Breast epithelium (tissue), 4 donors: ENCODE measurements at regions not wholly inside any gene's neighbourhood (a gene's known extent, or its start where the extent isn't known, plus 50 kb on each side); places are given as distances from the start of the nearest gene placed in this dataset.
"Not testable (repeated sequence)": the region's sequence is repeated elsewhere in the genome, so short reads cannot be mapped to it uniquely, and the experiment has no call there.

Experiments used
- DNase-seq, 2 donors: peaks; one replicate each; pipeline ENCODE4 v3.0.0-alpha.2; 2019; ENCODE audit warnings: low spot score in 2 of 2
- H3K27ac ChIP-seq, 2 donors: fragments of 200-600 bp; sonication (generic) in 1 of 2; one replicate each; pipeline ENCODE4 v1.5.1; 2016 to 2019; ENCODE audit warnings: mild to moderate bottlenecking in 1 of 2
- H3K27me3 ChIP-seq, 2 donors: fragments of 200-600 bp; sonication (generic) in 1 of 2; one replicate each; pipeline versions ENCODE4 v1.5.1 to v1.6.0; 2017 to 2019; ENCODE audit warnings: control low read depth in 1 of 2, mild to moderate bottlenecking in 1 of 2
- H3K36me3 ChIP-seq: fragments of 200-600 bp; one replicate; pipeline ENCODE4 v1.5.1; 2019
- H3K4me1 ChIP-seq, 2 donors: fragments of 200-600 bp; sonication (generic); one replicate each; pipeline ENCODE4 v1.5.1; 2016 to 2019; ENCODE audit warnings: control low read depth in 1 of 2
- H3K4me3 ChIP-seq, 3 donors: fragments of 200-600 bp; sonication (generic); 1 replicate in 2 of 3; 2 replicates in 1 of 3; pipeline ENCODE4 v1.5.1; 2016 to 2019; ENCODE audit warnings: mild to moderate bottlenecking in 3 of 3, moderate library complexity in 2 of 3
- H3K9me3 ChIP-seq, 2 donors: fragments of 200-600 bp; sonication (generic) in 1 of 2; one replicate each; pipeline ENCODE4 v1.5.1; 2016 to 2019; ENCODE audit warnings: control low read depth in 1 of 2
- POLR2A ChIP-seq: fragments of 450-650 bp; IDR thresholded peaks from one replicate; pipeline ENCODE4 v1.6.1; 2016; ENCODE audit warnings: antibody characterized with exemption, mild to moderate bottlenecking, moderate library complexity
- POLR2AphosphoS5 ChIP-seq, 3 donors: sonication (generic); formaldehyde crosslinking; IDR thresholded peaks; one replicate each; pipeline ENCODE4 v1.6.1; 2017; ENCODE audit warnings: antibody characterized with exemption in 3 of 3
- intact Hi-C: fragments of 100-400 bp; cut with DNase I; formaldehyde crosslinking; loops from one replicate; pipeline ENCODE4 v1.15.1; 2023; ENCODE audit warnings: low total_unique reads
- TF ChIP-seq, protein P1 (sequence below), 3 donors: fragments of 450-650 bp; IDR thresholded peaks; one replicate each; pipeline ENCODE4 v1.5.1; 2016 to 2017; ENCODE audit warnings: antibody characterized with exemption in 3 of 3, mild to moderate bottlenecking in 3 of 3, moderate library complexity in 3 of 3

- intact Hi-C loops = no loop called here
- Histone ChIP-seq H3K9me3 (no peaks in the 10 kb centered on the region), H3K36me3 (no peaks in the 10 kb centered on the region), H3K4me1 (no peaks in the 10 kb centered on the region), H3K27ac (no peak overlapping the region), H3K4me3 (no peak overlapping the region), H3K27me3 (no peaks in the 10 kb centered on the region)
- TF ChIP-seq POLR2A = no peak
- TF ChIP-seq, protein P1, sequence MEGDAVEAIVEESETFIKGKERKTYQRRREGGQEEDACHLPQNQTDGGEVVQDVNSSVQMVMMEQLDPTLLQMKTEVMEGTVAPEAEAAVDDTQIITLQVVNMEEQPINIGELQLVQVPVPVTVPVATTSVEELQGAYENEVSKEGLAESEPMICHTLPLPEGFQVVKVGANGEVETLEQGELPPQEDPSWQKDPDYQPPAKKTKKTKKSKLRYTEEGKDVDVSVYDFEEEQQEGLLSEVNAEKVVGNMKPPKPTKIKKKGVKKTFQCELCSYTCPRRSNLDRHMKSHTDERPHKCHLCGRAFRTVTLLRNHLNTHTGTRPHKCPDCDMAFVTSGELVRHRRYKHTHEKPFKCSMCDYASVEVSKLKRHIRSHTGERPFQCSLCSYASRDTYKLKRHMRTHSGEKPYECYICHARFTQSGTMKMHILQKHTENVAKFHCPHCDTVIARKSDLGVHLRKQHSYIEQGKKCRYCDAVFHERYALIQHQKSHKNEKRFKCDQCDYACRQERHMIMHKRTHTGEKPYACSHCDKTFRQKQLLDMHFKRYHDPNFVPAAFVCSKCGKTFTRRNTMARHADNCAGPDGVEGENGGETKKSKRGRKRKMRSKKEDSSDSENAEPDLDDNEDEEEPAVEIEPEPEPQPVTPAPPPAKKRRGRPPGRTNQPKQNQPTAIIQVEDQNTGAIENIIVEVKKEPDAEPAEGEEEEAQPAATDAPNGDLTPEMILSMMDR (IDR thresholded peaks at IDR 0.05) = no peak
- no peak for TF ChIP-seq POLR2AphosphoS5 (IDR thresholded peaks at IDR 0.05)
- DNase-seq = no peak
These were observed 1690.0 kb upstream of the LRRTM3 start for GRCh38 chr10:65235846-65236245.

DNA sequence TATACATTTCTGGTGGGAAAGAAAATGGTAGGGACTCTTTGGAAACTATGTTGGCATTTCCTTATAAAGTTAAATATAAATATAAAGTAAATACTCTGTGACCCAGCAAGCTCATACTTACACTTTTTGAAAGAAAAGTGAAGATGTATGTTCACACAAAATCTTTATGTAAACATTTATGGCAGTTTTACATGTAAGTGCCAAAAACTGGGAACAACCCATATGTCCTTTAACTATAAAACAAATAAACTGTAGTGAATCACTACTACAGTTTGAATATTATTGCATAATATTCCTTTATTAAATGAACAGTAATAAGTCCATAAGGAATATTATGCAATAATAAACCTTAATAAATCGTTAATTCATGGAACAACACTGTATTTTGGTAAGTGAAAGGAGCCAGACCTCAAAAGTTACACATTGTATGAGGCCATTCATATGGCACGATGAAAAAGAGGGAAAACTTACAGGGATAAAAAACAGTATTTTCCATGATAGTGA is 1660.3 kb upstream of the LRRTM3 start:
- Histone ChIP-seq H3K27me3 (no peaks in the 10 kb centered on the region), H3K4me1 (no peaks in the 10 kb centered on the region), H3K27ac (no peak overlapping the region), H3K9me3 (no peaks in the 10 kb centered on the region), H3K4me3 (no peak overlapping the region), H3K36me3 (no peaks in the 10 kb centered on the region)
- intact Hi-C loops = no loop called here
- DNase-seq = no peak
- TF ChIP-seq, protein P1 (IDR thresholded peaks at IDR 0.05) = no peak
- TF ChIP-seq POLR2A (no peak), POLR2AphosphoS5 (IDR thresholded peaks at IDR 0.05) (no peak)

- DNase-seq, intact Hi-C loops, H3K27ac ChIP-seq, H3K36me3 ChIP-seq, H3K9me3 ChIP-seq, H3K4me3 ChIP-seq, H3K27me3 ChIP-seq, H3K4me1 ChIP-seq: not testable (repeated sequence)
These were observed 1656.3 kb upstream of the LRRTM3 start for GRCh38 chr10:65269551-65269950.

GRCh38 chr10:65270969-65271368 is 1654.9 kb upstream of the LRRTM3 start:
- H3K9me3 ChIP-seq = peaks cover 0 to 3% of the 10 kb centered on the region in 2 donors
- no peaks in the 10 kb centered on the region for H3K4me1 ChIP-seq
- H3K27ac ChIP-seq = no peak overlapping the region
- intact Hi-C loops = no loop called here
- no peak overlapping the region for H3K4me3 ChIP-seq
- H3K27me3 ChIP-seq = no peaks in the 10 kb centered on the region
- TF ChIP-seq POLR2A (no peak), POLR2AphosphoS5 (IDR thresholded peaks at IDR 0.05) (no peak)
- TF ChIP-seq, protein P1 (IDR thresholded peaks at IDR 0.05) = no peak
- no peaks in the 10 kb centered on the region for H3K36me3 ChIP-seq
- DNase-seq = no peak

- Histone ChIP-seq H3K27me3 (no peaks in the 10 kb centered on the region), H3K4me1 (no peaks in the 10 kb centered on the region), H3K36me3 (no peaks in the 10 kb centered on the region), H3K4me3 (no peak overlapping the region), H3K9me3 (peaks cover 0 to 3% of the 10 kb centered on the region in 2 donors), H3K27ac (no peak overlapping the region)
- no peak for TF ChIP-seq POLR2A
- TF ChIP-seq POLR2AphosphoS5 (IDR thresholded peaks at IDR 0.05) = no peak
- TF ChIP-seq, protein P1 (IDR thresholded peaks at IDR 0.05) = no peak
- no peak for DNase-seq
- intact Hi-C loops = no loop called here
These were observed 1652.7 kb upstream of the LRRTM3 start for GRCh38 chr10:65273115-65273514.

- intact Hi-C loops = no loop called here
- Histone ChIP-seq H3K27ac (no peak overlapping the region), H3K27me3 (no peaks in the 10 kb centered on the region), H3K36me3 (no peaks in the 10 kb centered on the region), H3K9me3 (peaks cover 3 to 18% of the 10 kb centered on the region in 2 donors), H3K4me1 (no peaks in the 10 kb centered on the region), H3K4me3 (no peak overlapping the region)
- DNase-seq = no peak
- TF ChIP-seq POLR2A (no peak), POLR2AphosphoS5 (IDR thresholded peaks at IDR 0.05) (no peak)
- TF ChIP-seq, protein P1 (IDR thresholded peaks at IDR 0.05) = no peak
These were observed 1650.5 kb upstream of the LRRTM3 start for GRCh38 chr10:65275296-65275695.
